ENCODE measurements at regions not wholly inside any gene's neighbourhood (a gene's known extent, or its start where the extent isn't known, plus 50 kb on each side); places are given as distances from the start of the nearest gene placed in this dataset.

GRCh38 chr20:48372851-48373554, 454.8 kb downstream of the PREX1 start (continued):
- TF ChIP-seq ZFP91 (CRISPR knock-in tag; IDR thresholded peaks at IDR 0.05; ENCODE audit: borderline replicate concordance) (peak; percentile 95), ZNF121 (CRISPR knock-in tag; IDR thresholded peaks at IDR 0.05) (peak; percentile 24; the same call in 1 of the 2 replicates), PHF21A (CRISPR knock-in tag; IDR thresholded peaks at IDR 0.05) (peak; percentile 98), SALL2 (CRISPR knock-in tag; IDR thresholded peaks at IDR 0.05) (peak; percentile 79; the same call in 1 of the 2 replicates), BHLHE40 (IDR thresholded peaks at IDR 0.05; ENCODE audit: low read length) (peak; percentile 69; the same call in 1 of the 2 replicates), TCF7 (IDR thresholded peaks at IDR 0.05; ENCODE audit: low read depth) (peak; percentile 95), ZNF839 (CRISPR knock-in tag; IDR thresholded peaks at IDR 0.05; ENCODE audit: borderline replicate concordance) (0 out of 2 replicates have a peak, but pooled peaks have one; percentile 33), ZNF441 (CRISPR knock-in tag; IDR thresholded peaks at IDR 0.05; ENCODE audit: borderline replicate concordance) (peak; percentile 48; the same call in 1 of the 2 replicates), HINFP (CRISPR knock-in tag; IDR thresholded peaks at IDR 0.05; ENCODE audit: low read depth) (peak; percentile 95), SSRP1 (CRISPR knock-in tag; IDR thresholded peaks at IDR 0.05) (peak; percentile 43; the same call in 1 of the 2 replicates), REST (IDR thresholded peaks at IDR 0.05; ENCODE audit: borderline replicate concordance in 1 of 2, low read depth in 1 of 2, low read length in 2 of 2) (peak in 1 of 2 experiments; percentile 76; a peak in 2 of 4 replicates), ZNF263 (CRISPR knock-in tag; IDR thresholded peaks at IDR 0.05) (peak; percentile 60), ETV6 (CRISPR knock-in tag; conservative IDR thresholded peaks at IDR 0.05) (peak; percentile 94), NAIF1 (CRISPR knock-in tag; IDR thresholded peaks at IDR 0.05; ENCODE audit: borderline replicate concordance) (peak; percentile 56; the same call in 1 of the 2 replicates), DMAP1 (CRISPR knock-in tag; IDR thresholded peaks at IDR 0.05) (peak; percentile 86), STAT6 (CRISPR knock-in tag; IDR thresholded peaks at IDR 0.05; ENCODE audit: borderline replicate concordance) (peak; percentile 96)
